ENCODE measurements at regions not wholly inside any gene's neighbourhood (a gene's known extent, or its start where the extent isn't known, plus 50 kb on each side); places are given as distances from the start of the nearest gene placed in this dataset.
"Not testable (repeated sequence)": the region's sequence is repeated elsewhere in the genome, so short reads cannot be mapped to it uniquely, and the experiment has no call there.

DNA sequence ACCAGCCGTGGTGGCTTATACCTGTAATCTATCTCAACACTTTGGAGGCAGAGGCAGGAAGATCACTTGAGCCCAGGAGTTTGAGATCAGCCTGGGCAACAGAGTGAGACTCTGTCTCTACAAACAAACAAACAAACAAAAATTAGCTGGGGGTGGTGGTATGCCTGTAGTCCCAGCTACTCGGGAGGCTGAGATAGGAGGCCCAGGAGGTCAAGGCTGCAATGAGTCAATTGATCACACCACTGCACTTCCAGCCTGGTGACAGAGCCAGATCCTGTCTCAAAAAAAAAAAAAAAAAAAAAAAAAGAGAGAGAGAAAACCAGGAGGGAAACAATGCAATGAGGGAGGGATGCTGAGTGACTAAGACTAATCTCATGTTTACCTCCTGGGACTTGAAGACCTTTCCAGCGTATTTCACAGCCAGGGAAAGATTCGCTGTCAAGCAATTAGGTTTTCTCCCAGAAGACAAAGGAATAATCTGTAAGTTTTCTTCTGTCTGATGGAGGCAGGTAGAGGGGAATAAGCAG, 51.1 kb upstream of the MIER3 start:
- Histone ChIP-seq H3K27me3 (no peaks in the 10 kb centered on the region), H3K9ac (ENCODE audit: low read depth in 2 of 2, low read length in 2 of 2) (no peak overlapping the region), H3K27ac (no peak overlapping the region), H3K4me3 (no peak overlapping the region), H3K36me3 (no peaks in the 10 kb centered on the region), H3K9me3 (no peaks in the 10 kb centered on the region), H3K4me1 (no peaks in the 10 kb centered on the region)
- TF ChIP-seq, protein P1, sequence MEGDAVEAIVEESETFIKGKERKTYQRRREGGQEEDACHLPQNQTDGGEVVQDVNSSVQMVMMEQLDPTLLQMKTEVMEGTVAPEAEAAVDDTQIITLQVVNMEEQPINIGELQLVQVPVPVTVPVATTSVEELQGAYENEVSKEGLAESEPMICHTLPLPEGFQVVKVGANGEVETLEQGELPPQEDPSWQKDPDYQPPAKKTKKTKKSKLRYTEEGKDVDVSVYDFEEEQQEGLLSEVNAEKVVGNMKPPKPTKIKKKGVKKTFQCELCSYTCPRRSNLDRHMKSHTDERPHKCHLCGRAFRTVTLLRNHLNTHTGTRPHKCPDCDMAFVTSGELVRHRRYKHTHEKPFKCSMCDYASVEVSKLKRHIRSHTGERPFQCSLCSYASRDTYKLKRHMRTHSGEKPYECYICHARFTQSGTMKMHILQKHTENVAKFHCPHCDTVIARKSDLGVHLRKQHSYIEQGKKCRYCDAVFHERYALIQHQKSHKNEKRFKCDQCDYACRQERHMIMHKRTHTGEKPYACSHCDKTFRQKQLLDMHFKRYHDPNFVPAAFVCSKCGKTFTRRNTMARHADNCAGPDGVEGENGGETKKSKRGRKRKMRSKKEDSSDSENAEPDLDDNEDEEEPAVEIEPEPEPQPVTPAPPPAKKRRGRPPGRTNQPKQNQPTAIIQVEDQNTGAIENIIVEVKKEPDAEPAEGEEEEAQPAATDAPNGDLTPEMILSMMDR (IDR thresholded peaks at IDR 0.05), result no peak
- DNase-seq, result no peak
- intact Hi-C loops (cut with DNase I), result no loop called here

DNA sequence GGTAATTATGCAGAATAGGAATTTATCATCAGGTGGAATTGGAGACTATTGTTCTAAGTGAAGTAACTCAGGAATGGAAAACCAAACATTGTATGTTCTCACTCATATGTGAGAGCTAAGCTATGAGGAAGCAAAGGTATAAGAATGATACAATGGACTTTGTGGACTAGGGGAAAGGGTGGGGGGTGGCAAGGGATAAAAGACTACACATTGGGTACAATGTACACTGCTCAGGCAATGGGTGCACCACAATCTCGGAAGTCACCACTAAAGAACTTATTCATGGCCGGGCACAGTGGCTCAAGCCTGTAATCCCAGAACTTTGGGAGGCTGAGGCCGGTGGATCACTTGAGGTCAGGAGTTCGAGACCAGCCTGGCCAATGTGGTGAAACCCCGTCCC, 51.6 kb upstream of the MIER3 start:
- H3K4me1 ChIP-seq; H3K27me3 ChIP-seq; H3K9ac ChIP-seq (ENCODE audit: low read depth in 2 of 2, low read length in 2 of 2); intact Hi-C loops (cut with DNase I); H3K9me3 ChIP-seq; H3K36me3 ChIP-seq; H3K4me3 ChIP-seq; DNase-seq: not testable (repeated sequence)
- H3K27ac ChIP-seq, result peak overlapping the region; percentile 25

DNA sequence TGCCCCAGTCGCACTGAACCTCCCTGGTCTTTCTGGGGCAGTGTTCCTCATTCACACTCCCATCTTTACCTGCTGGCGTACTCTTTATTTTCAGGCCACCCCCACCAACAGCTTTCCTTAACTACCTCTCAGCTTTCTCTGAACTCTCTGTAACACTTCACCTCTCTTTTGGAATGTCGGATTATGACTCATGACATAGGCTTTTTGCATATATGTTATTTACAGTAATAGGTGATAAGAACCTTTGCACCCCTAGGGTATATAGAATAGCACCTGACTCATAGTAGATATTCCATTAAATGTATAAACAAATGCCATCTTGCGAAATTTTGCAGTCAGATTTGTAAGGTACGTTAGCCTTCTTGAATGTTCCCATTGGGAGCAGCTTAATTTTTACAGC, 52.9 kb upstream of the MIER3 start:
- peak overlapping the region; percentile 25 for H3K27ac ChIP-seq
- H3K36me3 ChIP-seq, result no peaks in the 10 kb centered on the region
- intact Hi-C loops (cut with DNase I), result no loop called here
- H3K4me1 ChIP-seq, result no peaks in the 10 kb centered on the region
- H3K4me3 ChIP-seq, result no peak overlapping the region
- H3K27me3 ChIP-seq, result no peaks in the 10 kb centered on the region
- no peak overlapping the region for H3K9ac ChIP-seq (ENCODE audit: low read depth in 2 of 2, low read length in 2 of 2)
- DNase-seq, result no peak
- H3K9me3 ChIP-seq, result no peaks in the 10 kb centered on the region
- TF ChIP-seq, protein P1 (IDR thresholded peaks at IDR 0.05), result no peak

DNA sequence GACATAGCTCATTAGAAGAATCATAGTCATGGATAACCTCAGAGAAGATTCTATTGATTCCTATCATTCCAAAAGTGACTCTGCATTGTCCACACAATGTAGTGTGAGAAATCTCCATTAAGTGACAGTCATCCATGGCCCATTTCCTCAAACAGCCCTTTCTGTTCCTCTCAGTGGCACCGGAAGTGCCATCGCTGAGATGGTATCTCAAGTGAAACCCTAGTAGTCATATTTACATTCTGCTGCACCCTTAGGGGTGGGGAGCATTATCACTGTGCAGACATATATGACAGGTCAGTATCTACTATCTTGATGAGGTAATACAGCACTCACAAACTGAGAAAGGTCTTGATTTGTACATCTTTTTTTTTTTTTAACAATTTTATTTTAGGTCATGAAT, 55.4 kb upstream of the MIER3 start:
- H3K9me3 ChIP-seq, result no peaks in the 10 kb centered on the region
- no peaks in the 10 kb centered on the region for H3K36me3 ChIP-seq
- TF ChIP-seq, protein P1 (IDR thresholded peaks at IDR 0.05), result no peak
- H3K4me3 ChIP-seq, result no peak overlapping the region
- no peak for DNase-seq
- H3K4me1 ChIP-seq, result no peaks in the 10 kb centered on the region
- H3K27ac ChIP-seq, result no peak overlapping the region
- H3K27me3 ChIP-seq, result no peaks in the 10 kb centered on the region
- intact Hi-C loops (cut with DNase I), result no loop called here
- no peak overlapping the region for H3K9ac ChIP-seq (ENCODE audit: low read depth in 2 of 2, low read length in 2 of 2)

DNA sequence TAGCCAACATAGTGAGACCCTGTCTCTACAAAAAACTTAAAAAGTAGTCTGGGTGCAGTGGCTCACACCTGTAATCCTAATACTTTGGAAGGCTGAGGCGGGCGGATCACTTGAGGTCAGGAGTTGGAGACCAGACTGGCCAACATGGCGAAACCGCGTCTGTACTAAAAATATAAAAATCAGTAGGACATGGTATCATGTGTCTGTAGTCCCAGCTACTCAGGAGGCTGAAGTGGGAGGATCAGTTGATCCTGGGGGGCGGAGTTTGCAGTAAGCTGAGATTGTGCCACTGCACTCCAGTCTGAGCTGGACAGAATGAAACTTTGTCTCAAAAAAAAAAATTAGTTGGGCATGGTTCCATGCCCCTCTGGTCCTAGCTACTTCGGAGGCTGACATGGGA, 57.9 kb upstream of the MIER3 start:
- H3K27ac ChIP-seq, result no peak overlapping the region
- H3K4me1 ChIP-seq, result no peaks in the 10 kb centered on the region
- intact Hi-C loops (cut with DNase I), result no loop called here
- TF ChIP-seq, protein P1 (IDR thresholded peaks at IDR 0.05), result no peak
- H3K9me3 ChIP-seq, result no peaks in the 10 kb centered on the region
- no peaks in the 10 kb centered on the region for H3K27me3 ChIP-seq
- DNase-seq, result no peak
- no peaks in the 10 kb centered on the region for H3K36me3 ChIP-seq
- H3K9ac ChIP-seq (ENCODE audit: low read depth in 2 of 2, low read length in 2 of 2), result no peak overlapping the region
- no peak overlapping the region for H3K4me3 ChIP-seq

- DNase-seq, result no peak
- intact Hi-C loops (cut with DNase I), result no loop called here
- Histone ChIP-seq H3K4me1 (no peaks in the 10 kb centered on the region), H3K27ac (no peak overlapping the region), H3K9me3 (no peaks in the 10 kb centered on the region), H3K4me3 (no peak overlapping the region), H3K27me3 (no peaks in the 10 kb centered on the region), H3K36me3 (no peaks in the 10 kb centered on the region), H3K9ac (ENCODE audit: low read depth in 2 of 2, low read length in 2 of 2) (no peak overlapping the region)
- TF ChIP-seq, protein P1 (IDR thresholded peaks at IDR 0.05), result no peak
Observed at GRCh38 chr5:57010786-57011185, 58.9 kb upstream of the MIER3 start.
